Stimulated activated CD4-positive, alpha-beta T cell treated with anti-CD3 and anti-CD28 coated beads, Interleukin-4, amount 100 ng/mL, for 48 hours (primary cell): ENCODE measurements at regions not wholly inside any gene's neighbourhood (a gene's known extent, or its start where the extent isn't known, plus 50 kb on each side); places are given as distances from the start of the nearest gene placed in this dataset.

Source experiments
- DNase-seq, 2 donors: peaks; one replicate each; pipeline ENCODE4 v3.0.0-alpha.2; 2020; ENCODE audit warnings: low read depth in 2 of 2

DNA sequence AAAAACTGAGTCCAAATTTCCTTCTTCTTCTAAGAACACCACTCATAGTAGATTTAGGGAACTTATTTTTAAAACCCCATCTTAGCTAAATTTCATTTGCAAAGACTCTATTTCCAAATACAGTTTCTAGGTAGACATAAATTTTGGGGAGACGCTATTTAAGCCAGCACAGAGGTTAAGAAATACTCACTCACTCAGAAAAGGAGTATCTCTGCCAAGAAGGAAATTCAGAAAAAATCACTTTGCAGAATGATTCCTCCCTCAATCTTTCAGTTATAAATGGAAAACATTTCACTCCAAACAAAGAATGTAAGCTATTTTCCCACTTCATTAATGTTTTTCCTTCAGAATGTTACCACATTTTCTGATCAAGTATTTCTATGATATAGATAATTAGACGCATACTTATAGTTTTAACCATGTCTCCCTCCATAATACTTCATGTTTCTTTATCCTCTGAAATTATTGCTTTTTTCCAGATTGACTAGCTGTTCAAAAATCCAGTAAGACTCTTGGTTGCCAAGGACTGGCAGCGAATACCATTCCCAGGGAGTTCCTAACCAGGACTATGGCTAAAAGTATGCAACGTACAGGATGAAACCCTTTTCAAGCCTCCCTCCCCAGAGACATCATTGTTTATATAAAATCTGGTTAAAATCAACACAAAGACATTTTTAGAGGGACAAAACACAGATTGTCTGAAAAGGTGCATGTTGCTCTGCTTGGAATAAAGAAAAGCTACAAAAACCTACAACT, 52.5 kb upstream of the RXFP2 start:
- no peak for DNase-seq
